Neutrophil (primary cell): ENCODE measurements at regions not wholly inside any gene's neighbourhood (a gene's known extent, or its start where the extent isn't known, plus 50 kb on each side); places are given as distances from the start of the nearest gene placed in this dataset.

Source experiments
- H3K27ac ChIP-seq: fragments of 200-600 bp; sonication (generic); 2 replicates; pipeline ENCODE4 v1.5.1; 2016; ENCODE audit warnings: mild to moderate bottlenecking, moderate library complexity
- H3K27me3 ChIP-seq: fragments of 200-600 bp; sonication (generic); 2 replicates; pipeline ENCODE4 v1.6.0; 2016; ENCODE audit warnings: mild to moderate bottlenecking
- H3K36me3 ChIP-seq: fragments of 200-600 bp; sonication (generic); 2 replicates; pipeline ENCODE4 v1.5.1; 2017
- H3K4me1 ChIP-seq, 2 experiments: fragments of 200-600 bp in 1 of 2; sonication (generic) in 1 of 2; 1 replicate in 1 of 2; 2 replicates in 1 of 2; pipeline versions ENCODE4 v1.5.1 to v1.6.1; 2013 to 2016; ENCODE audit warnings: low read depth in 1 of 2, low read length in 1 of 2, mild to moderate bottlenecking in 1 of 2, moderate library complexity in 1 of 2; ENCODE audit not compliant: control insufficient read depth in 1 of 2, insufficient read depth in 1 of 2
- H3K4me3 ChIP-seq, 2 experiments: fragments of 200-600 bp in 1 of 2; sonication (generic) in 1 of 2; 1 replicate in 1 of 2; 2 replicates in 1 of 2; pipeline ENCODE4 v1.5.1; 2013 to 2016; ENCODE audit warnings: low read depth in 1 of 2, low read length in 1 of 2, mild to moderate bottlenecking in 1 of 2, moderate library complexity in 1 of 2
- H3K9me3 ChIP-seq: fragments of 200-600 bp; sonication (generic); 2 replicates; pipeline ENCODE4 v1.5.1; 2016
- CTCF ChIP-seq: fragments of 200-600 bp; sonication (generic); IDR thresholded peaks from 2 replicates; pipeline ENCODE4 v1.5.1; 2016; ENCODE audit warnings: antibody characterized with exemption

GRCh38 chr5:8848997-8849594 lies 696.8 kb downstream of the SEMA5A start:
- H3K27me3 ChIP-seq, result no peaks in the 10 kb centered on the region
- H3K4me3 ChIP-seq, result no peak overlapping the region
- H3K27ac ChIP-seq, result no peak overlapping the region
- no peaks in the 10 kb centered on the region for H3K9me3 ChIP-seq
- no peaks in the 10 kb centered on the region for H3K4me1 ChIP-seq
- TF ChIP-seq CTCF, result no peak
- H3K36me3 ChIP-seq, result no peaks in the 10 kb centered on the region

- Histone ChIP-seq H3K4me3 (no peak overlapping the region), H3K27ac (no peak overlapping the region), H3K9me3 (no peaks in the 10 kb centered on the region), H3K4me1 (no peaks in the 10 kb centered on the region), H3K27me3 (no peaks in the 10 kb centered on the region), H3K36me3 (no peaks in the 10 kb centered on the region)
- no peak for TF ChIP-seq CTCF
These were observed 694.8 kb downstream of the SEMA5A start for GRCh38 chr5:8851101-8851500.

GRCh38 chr5:8857051-8857450 lies 688.8 kb downstream of the SEMA5A start:
- H3K4me3 ChIP-seq, result no peak overlapping the region
- no peak overlapping the region for H3K27ac ChIP-seq
- TF ChIP-seq CTCF, result no peak
- no peaks in the 10 kb centered on the region for H3K4me1 ChIP-seq
- no peaks in the 10 kb centered on the region for H3K27me3 ChIP-seq
- no peaks in the 10 kb centered on the region for H3K36me3 ChIP-seq
- no peaks in the 10 kb centered on the region for H3K9me3 ChIP-seq

- Histone ChIP-seq H3K9me3 (no peaks in the 10 kb centered on the region), H3K4me3 (no peak overlapping the region), H3K4me1 (no peaks in the 10 kb centered on the region), H3K36me3 (no peaks in the 10 kb centered on the region), H3K27me3 (no peaks in the 10 kb centered on the region), H3K27ac (no peak overlapping the region)
- no peak for TF ChIP-seq CTCF
These were observed 684.1 kb downstream of the SEMA5A start for GRCh38 chr5:8861764-8862163.

GRCh38 chr5:8864053-8864452 lies 681.8 kb downstream of the SEMA5A start:
- Histone ChIP-seq H3K36me3 (no peaks in the 10 kb centered on the region), H3K27ac (no peak overlapping the region), H3K4me3 (no peak overlapping the region), H3K4me1 (no peaks in the 10 kb centered on the region), H3K9me3 (no peaks in the 10 kb centered on the region), H3K27me3 (no peaks in the 10 kb centered on the region)
- no peak for TF ChIP-seq CTCF

GRCh38 chr5:8865266-8865665 lies 680.6 kb downstream of the SEMA5A start:
- no peak overlapping the region for H3K27ac ChIP-seq
- no peak overlapping the region for H3K4me3 ChIP-seq
- no peak for TF ChIP-seq CTCF

More at GRCh38 chr5:8865266-8865665, 680.6 kb downstream of the SEMA5A start:
- Histone ChIP-seq H3K9me3 (no peaks in the 10 kb centered on the region), H3K36me3 (no peaks in the 10 kb centered on the region), H3K27me3 (no peaks in the 10 kb centered on the region), H3K4me1 (no peaks in the 10 kb centered on the region)
